Stimulated activated effector memory CD8-positive, alpha-beta T cell treated with anti-CD3 and anti-CD28 coated beads, Interleukin-12 subunit alpha, Interleukin-12 subunit beta, amount 100 ng/mL, for 72 hours (primary cell): ENCODE measurements at regions not wholly inside any gene's neighbourhood (a gene's known extent, or its start where the extent isn't known, plus 50 kb on each side); places are given as distances from the start of the nearest gene placed in this dataset.

Experiments
- ATAC-seq: fragments of 150-1000 bp; cut with Tn5 transposase; 2 replicates; pipeline ENCODE4 v1.10.0; 2021
- DNase-seq, 2 donors: peaks; one replicate each; pipeline ENCODE4 v3.0.0; 2021 to 2022; ENCODE audit warnings: low spot score in 2 of 2
- H3K27ac Mint-ChIP-seq: one replicate; pipeline ENCODE4 v1.8.0; 2022; ENCODE audit warnings: mild to moderate bottlenecking, mixed read lengths
- H3K36me3 Mint-ChIP-seq: one replicate; pipeline ENCODE4 v1.8.0; 2022; ENCODE audit warnings: mild to moderate bottlenecking, mixed read lengths
- H3K4me1 Mint-ChIP-seq: one replicate; pipeline ENCODE4 v1.8.0; 2022; ENCODE audit warnings: mixed read lengths
- H3K4me3 Mint-ChIP-seq: one replicate; pipeline ENCODE4 v1.8.0; 2022; ENCODE audit warnings: mild to moderate bottlenecking, mixed read lengths
- H3K9me3 Mint-ChIP-seq: one replicate; pipeline ENCODE4 v1.8.0; 2022; ENCODE audit warnings: mixed read lengths

DNA sequence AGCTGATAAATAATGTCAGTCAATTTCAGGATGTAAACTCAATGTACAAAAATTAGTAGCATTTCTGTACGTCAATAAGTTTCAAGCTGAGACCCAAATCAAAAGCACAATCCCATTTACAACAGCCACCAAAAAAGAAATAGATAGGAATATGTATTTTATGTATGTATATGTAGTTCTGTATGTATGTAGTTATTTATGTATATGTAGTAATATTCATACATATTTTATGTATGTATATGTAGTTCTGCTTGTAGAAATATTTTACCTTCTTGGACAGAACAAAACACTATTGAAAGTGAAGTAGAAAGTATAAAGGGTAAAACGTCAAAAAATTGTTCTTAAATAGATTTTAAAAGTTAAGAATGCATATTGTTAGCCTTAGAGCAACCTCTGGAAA is 591.0 kb upstream of the SETBP1 start:
- DNase-seq (no peak), ATAC-seq (no peak)
- H3K4me3 Mint-ChIP-seq: no peak overlapping the region

GRCh38 chr18:44090453-44090852 is 590.2 kb upstream of the SETBP1 start:
- Mint-ChIP-seq H3K36me3 (no peaks in the 10 kb centered on the region), H3K27ac (no peak overlapping the region), H3K9me3 (no peaks in the 10 kb centered on the region), H3K4me1 (no peaks in the 10 kb centered on the region), H3K4me3 (no peak overlapping the region)
- ATAC-seq (no peak), DNase-seq (no peak)

More for the DNA sequence above, 591.0 kb upstream of the SETBP1 start:
- Mint-ChIP-seq H3K36me3 (no peaks in the 10 kb centered on the region), H3K9me3 (no peaks in the 10 kb centered on the region), H3K27ac (no peak overlapping the region), H3K4me1 (no peaks in the 10 kb centered on the region)

DNA sequence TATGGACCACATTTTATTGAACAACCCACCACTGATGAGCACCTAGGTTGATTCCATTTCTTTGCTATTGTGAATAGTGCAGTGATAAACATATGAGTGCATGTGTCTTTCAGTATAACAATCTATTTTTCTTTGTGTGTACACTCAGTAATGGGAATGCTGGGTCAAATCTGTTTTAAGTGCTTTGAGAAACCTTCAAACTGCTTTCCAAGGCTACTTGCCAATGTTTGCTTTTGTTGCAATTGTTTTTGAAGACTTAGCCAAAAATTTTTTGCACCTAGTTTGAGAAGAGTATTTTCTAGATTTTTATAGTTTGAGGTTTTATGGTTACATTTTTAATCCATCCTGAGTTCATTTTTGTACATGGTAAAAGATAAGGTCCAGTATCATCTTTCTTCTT is 587.4 kb upstream of the SETBP1 start:
- Mint-ChIP-seq H3K27ac (no peak overlapping the region), H3K9me3 (peaks cover 4% of the 10 kb centered on the region), H3K4me3 (no peak overlapping the region), H3K36me3 (no peaks in the 10 kb centered on the region), H3K4me1 (no peaks in the 10 kb centered on the region)
- no peak for DNase-seq
- no peak for ATAC-seq

- Mint-ChIP-seq H3K4me3 (no peak overlapping the region), H3K36me3 (no peaks in the 10 kb centered on the region), H3K9me3 (peaks cover 4% of the 10 kb centered on the region), H3K27ac (no peak overlapping the region), H3K4me1 (no peaks in the 10 kb centered on the region)
- ATAC-seq: no peak
- DNase-seq: no peak
These were observed 584.7 kb upstream of the SETBP1 start for GRCh38 chr18:44096016-44096415.

GRCh38 chr18:44098551-44099098 is 582.1 kb upstream of the SETBP1 start:
- DNase-seq (no peak), ATAC-seq (no peak)
- H3K4me3 Mint-ChIP-seq: no peak overlapping the region
- peaks cover 7% of the 10 kb centered on the region for H3K9me3 Mint-ChIP-seq
- no peak overlapping the region for H3K27ac Mint-ChIP-seq
- no peaks in the 10 kb centered on the region for H3K36me3 Mint-ChIP-seq
- H3K4me1 Mint-ChIP-seq: no peaks in the 10 kb centered on the region

- Mint-ChIP-seq H3K36me3 (no peaks in the 10 kb centered on the region), H3K4me1 (no peaks in the 10 kb centered on the region), H3K4me3 (no peak overlapping the region), H3K9me3 (peaks cover 3% of the 10 kb centered on the region), H3K27ac (no peak overlapping the region)
- ATAC-seq (no peak), DNase-seq (no peak)
These were observed 573.5 kb upstream of the SETBP1 start for GRCh38 chr18:44107187-44107586.

DNA sequence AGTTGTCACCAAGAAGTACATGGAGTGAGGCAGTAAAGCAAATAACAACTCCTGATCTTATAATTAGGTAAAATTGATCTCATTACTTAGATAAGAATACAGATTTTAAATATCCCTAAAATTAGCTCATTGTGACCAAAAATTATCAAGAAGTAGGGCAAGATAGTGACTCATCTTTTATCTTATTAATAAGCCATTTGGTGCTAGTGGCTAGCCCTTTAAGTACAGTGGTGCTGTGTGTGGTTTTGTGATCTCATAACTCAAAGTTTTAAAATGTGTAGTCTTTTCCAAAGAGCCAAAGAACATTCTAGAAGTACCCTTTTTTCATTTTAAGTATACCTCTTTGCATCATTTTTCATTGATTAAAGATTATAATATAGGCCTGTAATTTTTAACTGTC is 569.4 kb upstream of the SETBP1 start:
- no peak for DNase-seq
- Mint-ChIP-seq H3K27ac (no peak overlapping the region), H3K4me3 (no peak overlapping the region), H3K4me1 (no peaks in the 10 kb centered on the region), H3K9me3 (peaks cover 5% of the 10 kb centered on the region), H3K36me3 (no peaks in the 10 kb centered on the region)
- no peak for ATAC-seq

DNA sequence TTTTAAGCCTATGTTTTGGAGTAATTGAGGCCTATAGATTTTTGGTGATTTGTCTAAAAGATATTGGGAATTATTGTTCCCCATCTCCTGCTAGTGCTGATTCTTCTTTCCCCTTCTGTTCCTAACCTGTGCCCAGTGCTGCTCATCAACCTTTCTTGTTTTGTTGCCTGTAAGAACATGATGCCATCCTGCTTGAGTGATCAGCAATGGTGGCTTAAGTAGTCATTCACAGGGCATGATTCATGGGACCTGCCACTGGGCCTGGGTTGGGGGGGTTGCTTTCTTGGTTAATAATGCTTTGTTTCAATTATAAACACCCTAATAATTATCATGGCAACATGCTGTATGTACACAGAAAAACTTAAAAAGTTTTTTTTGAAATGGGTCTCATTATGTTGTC is 562.9 kb upstream of the SETBP1 start:
- Mint-ChIP-seq H3K36me3 (no peaks in the 10 kb centered on the region), H3K4me1 (no peaks in the 10 kb centered on the region), H3K27ac (no peak overlapping the region), H3K4me3 (no peak overlapping the region), H3K9me3 (peaks cover 2% of the 10 kb centered on the region)
- ATAC-seq: no peak
- no peak for DNase-seq

DNA sequence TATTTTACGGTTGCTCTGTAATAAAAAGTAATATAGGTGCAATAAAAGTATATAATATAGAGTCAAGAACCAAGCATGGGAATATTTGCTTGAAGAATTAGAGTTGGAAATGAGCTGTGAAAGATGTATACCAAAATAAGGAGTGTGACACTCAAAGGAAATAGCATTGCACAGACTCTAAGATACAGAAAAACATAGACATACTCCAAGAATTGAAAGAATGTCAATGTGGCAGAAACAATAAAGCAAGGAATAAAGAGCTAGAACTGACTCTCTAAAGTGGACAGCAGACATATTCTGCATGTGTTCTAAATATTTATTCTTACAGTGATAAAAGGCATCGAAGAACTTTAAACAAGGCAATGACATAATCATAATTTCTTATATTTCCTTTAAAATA is 561.1 kb upstream of the SETBP1 start:
- no peak for ATAC-seq
- Mint-ChIP-seq H3K4me3 (no peak overlapping the region), H3K27ac (no peak overlapping the region), H3K9me3 (no peaks in the 10 kb centered on the region), H3K36me3 (no peaks in the 10 kb centered on the region), H3K4me1 (no peaks in the 10 kb centered on the region)
- DNase-seq: no peak

DNA sequence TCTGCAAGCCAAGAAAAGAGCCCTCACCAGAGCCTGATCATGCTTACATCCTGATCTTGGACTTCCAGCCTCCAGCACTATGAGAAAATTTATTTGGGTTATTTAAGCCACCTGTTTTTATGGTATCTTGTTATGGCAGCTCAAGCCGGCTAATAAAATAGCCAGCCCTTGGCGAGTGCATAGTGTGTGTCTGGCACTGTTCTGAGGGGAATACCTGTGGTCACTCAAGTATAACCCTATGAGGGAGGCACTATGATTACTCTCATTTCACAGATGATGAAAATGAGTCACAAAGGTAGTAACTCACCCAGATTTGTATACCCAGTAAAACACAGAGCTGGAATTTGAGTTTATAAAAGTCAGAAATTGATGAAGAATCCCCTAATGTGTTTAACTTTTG is 556.9 kb upstream of the SETBP1 start:
- DNase-seq: no peak
- Mint-ChIP-seq H3K36me3 (no peaks in the 10 kb centered on the region), H3K9me3 (no peaks in the 10 kb centered on the region), H3K27ac (no peak overlapping the region), H3K4me3 (no peak overlapping the region), H3K4me1 (no peaks in the 10 kb centered on the region)
- no peak for ATAC-seq

- Mint-ChIP-seq H3K4me1 (no peaks in the 10 kb centered on the region), H3K36me3 (no peaks in the 10 kb centered on the region), H3K27ac (no peak overlapping the region), H3K9me3 (no peaks in the 10 kb centered on the region), H3K4me3 (no peak overlapping the region)
- ATAC-seq (no peak), DNase-seq (no peak)
These were observed 555.2 kb upstream of the SETBP1 start for GRCh38 chr18:44125446-44125845.

- Mint-ChIP-seq H3K4me3 (no peak overlapping the region), H3K36me3 (no peaks in the 10 kb centered on the region), H3K9me3 (no peaks in the 10 kb centered on the region), H3K4me1 (no peaks in the 10 kb centered on the region), H3K27ac (no peak overlapping the region)
- DNase-seq (no peak), ATAC-seq (no peak)
These were observed 554.1 kb upstream of the SETBP1 start for GRCh38 chr18:44126598-44126997.

DNA sequence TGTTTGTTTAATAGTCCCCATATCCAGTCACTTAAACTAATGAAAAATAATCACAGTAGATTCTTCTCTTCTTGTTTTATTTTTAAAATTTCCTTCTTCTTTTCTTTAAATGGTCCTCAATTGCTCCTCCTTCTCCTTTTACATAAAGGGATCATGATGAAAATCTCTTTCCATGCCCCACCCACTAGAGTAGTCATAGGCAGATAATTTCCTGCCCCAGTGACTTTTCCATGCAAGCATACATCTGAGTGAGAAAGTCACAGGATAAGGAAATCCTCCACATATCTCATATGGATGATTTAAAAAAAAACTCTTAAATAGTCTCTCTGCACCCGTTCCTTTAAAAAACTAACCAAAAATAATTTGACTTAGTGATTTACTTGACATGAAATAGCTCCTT is 552.3 kb upstream of the SETBP1 start:
- Mint-ChIP-seq H3K9me3 (no peaks in the 10 kb centered on the region), H3K27ac (no peak overlapping the region), H3K4me1 (no peaks in the 10 kb centered on the region), H3K36me3 (no peaks in the 10 kb centered on the region), H3K4me3 (no peak overlapping the region)
- DNase-seq (no peak), ATAC-seq (no peak)

- ATAC-seq (no peak), DNase-seq (peak in 1 of 2 donors; percentile 49)
- Mint-ChIP-seq H3K9me3 (peaks cover 5% of the 10 kb centered on the region), H3K4me1 (no peaks in the 10 kb centered on the region), H3K36me3 (no peaks in the 10 kb centered on the region), H3K4me3 (no peak overlapping the region), H3K27ac (no peak overlapping the region)
These were observed 550.2 kb upstream of the SETBP1 start for GRCh38 chr18:44130376-44130942.

DNA sequence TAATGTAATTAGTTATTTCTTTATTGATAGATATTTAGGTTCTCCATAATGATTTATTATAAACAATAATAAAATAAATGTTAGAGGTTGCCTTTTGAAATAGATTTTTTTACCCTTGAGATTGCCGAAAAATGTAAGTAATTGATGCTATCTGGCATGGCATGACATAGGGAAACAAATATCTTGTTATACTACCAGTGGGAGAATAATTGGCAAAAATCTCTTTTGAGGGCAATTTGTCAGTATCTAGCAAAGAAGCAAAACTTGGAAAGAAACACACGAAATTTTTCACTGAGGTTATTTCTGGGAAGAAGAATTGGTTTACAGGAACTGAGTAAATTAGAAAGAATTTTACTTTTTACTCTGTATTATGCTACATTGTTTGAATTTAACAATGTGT is 547.2 kb upstream of the SETBP1 start:
- DNase-seq (no peak), ATAC-seq (no peak)
- Mint-ChIP-seq H3K27ac (no peak overlapping the region), H3K9me3 (peaks cover 5% of the 10 kb centered on the region), H3K36me3 (no peaks in the 10 kb centered on the region), H3K4me1 (no peaks in the 10 kb centered on the region), H3K4me3 (no peak overlapping the region)

DNA sequence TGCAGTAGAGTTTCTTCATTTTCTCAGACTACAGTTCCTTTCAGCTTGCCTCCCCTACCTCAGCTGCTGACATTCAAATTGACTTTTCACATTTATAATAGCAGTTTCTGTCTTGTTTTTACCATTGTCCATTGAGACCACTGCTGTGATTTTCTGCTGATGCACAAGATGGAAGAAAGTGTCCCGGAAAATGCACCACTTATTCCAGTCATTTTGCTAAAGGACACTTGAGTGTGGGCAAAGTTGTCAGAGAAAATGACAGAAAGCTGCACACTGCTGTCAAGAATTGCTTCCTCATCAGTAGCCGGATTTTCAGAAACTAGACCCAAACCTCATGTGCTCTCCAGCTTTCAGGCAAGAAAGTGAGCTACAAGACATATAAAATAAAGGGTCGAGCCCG is 546.2 kb upstream of the SETBP1 start:
- ATAC-seq: no peak
- H3K36me3 Mint-ChIP-seq: no peaks in the 10 kb centered on the region
- no peak overlapping the region for H3K4me3 Mint-ChIP-seq
- H3K27ac Mint-ChIP-seq: no peak overlapping the region
- H3K4me1 Mint-ChIP-seq: no peaks in the 10 kb centered on the region
- H3K9me3 Mint-ChIP-seq: peaks cover 5% of the 10 kb centered on the region
- DNase-seq: no peak

DNA sequence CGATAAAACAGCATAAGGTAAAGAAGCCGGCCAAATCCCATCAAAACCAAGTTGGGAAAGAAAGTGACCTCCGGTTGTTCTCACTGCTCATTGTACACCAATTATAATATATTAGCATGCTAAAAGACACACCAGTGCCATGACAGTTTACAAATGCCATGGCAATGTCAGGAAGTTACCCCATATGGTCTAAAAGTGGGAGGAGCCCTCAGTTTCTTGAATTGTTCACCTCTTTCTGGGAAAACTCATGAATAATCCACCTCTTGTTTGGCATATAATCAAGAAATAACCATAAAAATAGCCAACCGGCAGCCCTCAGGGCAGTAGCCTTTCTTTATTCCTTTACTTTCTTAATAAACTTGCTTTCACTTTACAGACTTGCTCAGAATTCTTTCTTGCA is 544.9 kb upstream of the SETBP1 start:
- peaks cover 5% of the 10 kb centered on the region for H3K9me3 Mint-ChIP-seq
- no peak overlapping the region for H3K27ac Mint-ChIP-seq
- ATAC-seq: no peak
- DNase-seq: no peak
- H3K36me3 Mint-ChIP-seq: no peaks in the 10 kb centered on the region
- H3K4me3 Mint-ChIP-seq: no peak overlapping the region
- H3K4me1 Mint-ChIP-seq: no peaks in the 10 kb centered on the region
